ENCODE measurements at regions not wholly inside any gene's neighbourhood (a gene's known extent, or its start where the extent isn't known, plus 50 kb on each side); places are given as distances from the start of the nearest gene placed in this dataset.

DNA sequence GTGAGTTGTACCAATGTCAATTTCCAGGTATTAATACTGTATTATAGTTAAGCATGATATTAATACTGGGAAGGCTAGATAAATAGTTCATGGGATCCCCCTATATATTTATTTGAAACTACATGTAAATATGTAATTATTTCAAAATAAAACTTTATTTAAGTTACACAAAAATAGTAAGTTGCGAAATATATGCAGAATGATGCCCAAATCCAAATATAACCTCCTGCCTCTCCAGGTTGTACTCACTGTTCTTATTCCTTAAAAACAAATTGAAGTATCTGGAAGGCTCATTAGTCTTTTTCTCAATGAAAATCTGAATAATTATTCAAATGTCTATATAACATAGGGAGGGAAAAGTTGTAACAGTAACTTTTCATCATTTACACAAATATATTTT is 161.9 kb upstream of the DEFB112 start:
- Histone ChIP-seq H3K4me1 (ENCODE audit: control insufficient read depth in 1 of 2, insufficient read depth in 2 of 2, low read depth in 1 of 2, low read length in 1 of 2) (no peaks in the 10 kb centered on the region), H3K4me3 (ENCODE audit: low read depth in 2 of 2, low read length in 1 of 2) (no peak overlapping the region), H3F3A (replicated peaks; ENCODE audit: insufficient read depth) (no peaks in the 10 kb centered on the region), H3K9me3 (no peaks in the 10 kb centered on the region), H2AFZ (ENCODE audit: low read depth) (no peak overlapping the region), H3K27ac (ENCODE audit: low read depth in 2 of 2, low read length in 1 of 2) (no peak overlapping the region), H3K9me2 (no peaks in the 10 kb centered on the region), H3K9ac (no peak overlapping the region), H3K27me3 (ENCODE audit: insufficient read depth) (no peaks in the 10 kb centered on the region), H3K4me2 (no peak overlapping the region), H4K20me1 (ENCODE audit: insufficient read depth) (no peaks in the 10 kb centered on the region), H3K36me3 (replicated peaks in 1 of 2; ENCODE audit: control insufficient read depth in 1 of 2, insufficient read depth in 2 of 2, low read length in 1 of 2) (no peaks in the 10 kb centered on the region), H3K79me2 (ENCODE audit: insufficient read depth) (no peaks in the 10 kb centered on the region)
- WGBS (ENCODE audit: low lambda C conversion rate): 47% methylated on average over 1 of the region's 1 CpG
- ChIA-PET POLR2A (no interaction called here), CTCF (no interaction called here)
- TF ChIP-seq MXI1 (IDR thresholded peaks at IDR 0.05; ENCODE audit: low read depth, low read length) (no peak), TEAD4 (IDR thresholded peaks at IDR 0.05; ENCODE audit: borderline replicate concordance, insufficient read depth) (no peak), CHD2 (IDR thresholded peaks at IDR 0.05; ENCODE audit: low read length, partially characterized antibody) (no peak), RCOR1 (IDR thresholded peaks at IDR 0.05; ENCODE audit: low read length) (no peak), TAF1 (IDR thresholded peaks at IDR 0.05; ENCODE audit: borderline replicate concordance, low read depth, low read length) (no peak), RFX5 (IDR thresholded peaks at IDR 0.05; ENCODE audit: low read length) (no peak), ELF1 (IDR thresholded peaks at IDR 0.05) (no peak), FOXJ3 (CRISPR knock-in tag; IDR thresholded peaks at IDR 0.05) (no peak), EZH2phosphoT487 (IDR thresholded peaks at IDR 0.05; ENCODE audit: borderline replicate concordance, low read depth) (no peak), MEF2A (IDR thresholded peaks at IDR 0.05; ENCODE audit: borderline replicate concordance, low read depth) (no peak), POLR2AphosphoS5 (IDR thresholded peaks at IDR 0.05; ENCODE audit: low read depth, low read length) (no peak), GATA2 (CRISPR knock-in tag; IDR thresholded peaks at IDR 0.05) (no peak), GABPA (IDR thresholded peaks at IDR 0.05; ENCODE audit: low read depth) (no peak), EP300 (IDR thresholded peaks at IDR 0.05; ENCODE audit: borderline replicate concordance in 1 of 2, low read depth in 1 of 2, low read length in 1 of 2) (no peak), CTCF (IDR thresholded peaks at IDR 0.05) (no peak), FOSL2 (IDR thresholded peaks at IDR 0.05; ENCODE audit: borderline replicate concordance, low read depth) (no peak), PBX3 (IDR thresholded peaks at IDR 0.05) (no peak), RAD21 (IDR thresholded peaks at IDR 0.05; ENCODE audit: low read length) (no peak)
- TF ChIP-seq, protein P1, sequence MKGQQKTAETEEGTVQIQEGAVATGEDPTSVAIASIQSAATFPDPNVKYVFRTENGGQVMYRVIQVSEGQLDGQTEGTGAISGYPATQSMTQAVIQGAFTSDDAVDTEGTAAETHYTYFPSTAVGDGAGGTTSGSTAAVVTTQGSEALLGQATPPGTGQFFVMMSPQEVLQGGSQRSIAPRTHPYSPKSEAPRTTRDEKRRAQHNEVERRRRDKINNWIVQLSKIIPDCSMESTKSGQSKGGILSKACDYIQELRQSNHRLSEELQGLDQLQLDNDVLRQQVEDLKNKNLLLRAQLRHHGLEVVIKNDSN (IDR thresholded peaks at IDR 0.05; ENCODE audit: borderline replicate concordance, low read depth): no peak
- DNase-seq: no peak
